HEK293 (cell line): ENCODE measurements at regions not wholly inside any gene's neighbourhood (a gene's known extent, or its start where the extent isn't known, plus 50 kb on each side); places are given as distances from the start of the nearest gene placed in this dataset.

ENCODE experiments used
- CTCF ChIA-PET: fragments of 350-600 bp; formaldehyde crosslinking; extraction: SDS; loops from one replicate; lab custom pipeline; 2021; ENCODE audit warnings: antibody characterized with exemption; lab: Yijun Ruan, JAX
- POLR2A ChIA-PET: fragments of 300-600 bp; formaldehyde crosslinking; extraction: SDS; loops from one replicate; lab custom pipeline; 2020; ENCODE audit warnings: antibody characterized with exemption, inconsistent platforms; lab: Yijun Ruan, JAX
- H3K27ac ChIP-seq: fragments of 200-500 bp; sonication (Bioruptor generic); 2 replicates; pipeline ENCODE4 v1.5.1; 2014; ENCODE audit warnings: low read depth, low read length, control low read depth, inconsistent platforms; ENCODE audit errors: extremely low read depth
- H3K36me3 ChIP-seq, 2 experiments: fragments of 200-500 bp in 1 of 2; sonication (Bioruptor generic) in 1 of 2; 1 replicate in 1 of 2; 2 replicates in 1 of 2; pipeline ENCODE4 v1.5.1; 2014 to 2017; ENCODE audit warnings: inconsistent platforms in 2 of 2, low read length in 2 of 2; ENCODE audit not compliant: control insufficient read depth in 2 of 2, insufficient read depth in 1 of 2
- H3K4me1 ChIP-seq: fragments of 200-500 bp; sonication (Bioruptor generic); 2 replicates; pipeline ENCODE4 v1.5.1; 2014; ENCODE audit warnings: mild to moderate bottlenecking, low read length, inconsistent platforms; ENCODE audit not compliant: control insufficient read depth, insufficient read depth
- H3K4me3 ChIP-seq: 2 replicates; pipeline ENCODE4 v1.5.1; 2011; ENCODE audit warnings: low read depth, mild to moderate bottlenecking, control low read depth, low read length, moderate library complexity
- H3K9me3 ChIP-seq: fragments of 200-500 bp; sonication (Bioruptor generic); 2 replicates; pipeline ENCODE4 v1.5.1; 2014; ENCODE audit warnings: low read depth, low read length, inconsistent platforms; ENCODE audit not compliant: control insufficient read depth, insufficient read depth
- CTCF ChIP-seq: fragments of 450-650 bp; formaldehyde crosslinking; IDR thresholded peaks from 2 replicates; pipeline ENCODE4 v1.5.1; 2016; ENCODE audit warnings: missing biosample characterization, missing genetic modification characterization
- FEZF1 ChIP-seq: fragments of 450-650 bp; formaldehyde crosslinking; IDR thresholded peaks from 2 replicates; pipeline ENCODE4 v1.5.1; 2016; ENCODE audit warnings: missing biosample characterization, missing genetic modification characterization
- GLIS1 ChIP-seq: fragments of 450-650 bp; formaldehyde crosslinking; IDR thresholded peaks from 2 replicates; pipeline ENCODE4 v1.5.1; 2016; ENCODE audit warnings: missing biosample characterization, missing genetic modification characterization
- HOXA7 ChIP-seq: sonication (generic); formaldehyde crosslinking; IDR thresholded peaks from 2 replicates; pipeline ENCODE4 v1.8.1; 2022; ENCODE audit warnings: missing genetic modification reagents, borderline replicate concordance
- SALL2 ChIP-seq: fragments of 450-650 bp; formaldehyde crosslinking; IDR thresholded peaks from 2 replicates; pipeline ENCODE4 v1.5.0; 2017; ENCODE audit warnings: missing biosample characterization, mild to moderate bottlenecking, missing genetic modification characterization, borderline replicate concordance
- ZFP69B ChIP-seq: fragments of 450-650 bp; formaldehyde crosslinking; IDR thresholded peaks from 2 replicates; pipeline ENCODE4 v1.5.1; 2016; ENCODE audit warnings: missing biosample characterization, missing genetic modification characterization
- ZNF133 ChIP-seq: fragments of 450-650 bp; formaldehyde crosslinking; IDR thresholded peaks from 2 replicates; pipeline ENCODE4 v1.5.1; 2016; ENCODE audit warnings: missing biosample characterization, missing genetic modification characterization
- ZNF248 ChIP-seq: fragments of 450-650 bp; formaldehyde crosslinking; IDR thresholded peaks from 2 replicates; pipeline ENCODE4 v1.5.1; 2017; ENCODE audit warnings: missing biosample characterization, missing genetic modification characterization
- ZNF335 ChIP-seq: fragments of 450-650 bp; formaldehyde crosslinking; conservative IDR thresholded peaks from 2 replicates; pipeline ENCODE4 v1.5.1; 2016; ENCODE audit warnings: missing biosample characterization, missing genetic modification characterization
- ZNF423 ChIP-seq: fragments of 450-650 bp; formaldehyde crosslinking; IDR thresholded peaks from 2 replicates; pipeline ENCODE4 v1.5.1; 2016; ENCODE audit warnings: missing biosample characterization, missing genetic modification characterization
- ZNF473 ChIP-seq: fragments of 450-650 bp; formaldehyde crosslinking; IDR thresholded peaks from 2 replicates; pipeline ENCODE4 v1.5.1; 2017; ENCODE audit warnings: missing biosample characterization, missing genetic modification characterization
- ZNF530 ChIP-seq: fragments of 450-650 bp; formaldehyde crosslinking; IDR thresholded peaks from 2 replicates; pipeline ENCODE4 v1.5.1; 2016; ENCODE audit warnings: low read depth, missing biosample characterization, missing genetic modification characterization
- ZNF549 ChIP-seq: fragments of 450-650 bp; IDR thresholded peaks from 2 replicates; pipeline ENCODE4 v1.5.1; 2018; ENCODE audit warnings: missing biosample characterization, missing genetic modification characterization, mild to moderate bottlenecking, inconsistent platforms, moderate library complexity
- ZNF561 ChIP-seq: fragments of 450-650 bp; IDR thresholded peaks from 2 replicates; pipeline ENCODE4 v1.5.1; 2018; ENCODE audit warnings: missing biosample characterization, missing genetic modification characterization, borderline replicate concordance
- ZNF600 ChIP-seq: fragments of 450-650 bp; formaldehyde crosslinking; IDR thresholded peaks from 2 replicates; pipeline ENCODE4 v1.5.1; 2016; ENCODE audit warnings: missing biosample characterization, missing genetic modification characterization
- ZNF658 ChIP-seq: fragments of 450-650 bp; formaldehyde crosslinking; IDR thresholded peaks from 2 replicates; pipeline ENCODE4; 2016; ENCODE audit warnings: missing biosample characterization, missing genetic modification characterization
- ZNF76 ChIP-seq: fragments of 450-650 bp; formaldehyde crosslinking; IDR thresholded peaks from 2 replicates; pipeline ENCODE4; 2016; ENCODE audit warnings: low read depth, missing biosample characterization, missing genetic modification characterization, borderline replicate concordance
- ZNF776 ChIP-seq: fragments of 450-650 bp; formaldehyde crosslinking; IDR thresholded peaks from 2 replicates; pipeline ENCODE4 v1.5.0; 2017; ENCODE audit warnings: missing biosample characterization, missing genetic modification characterization, borderline replicate concordance
- ZNF830 ChIP-seq: fragments of 450-650 bp; IDR thresholded peaks from 2 replicates; pipeline ENCODE4 v1.5.0; 2018; ENCODE audit warnings: missing biosample characterization, missing genetic modification characterization, low read depth, mild to moderate bottlenecking, moderate library complexity
- ZSCAN23 ChIP-seq: fragments of 450-650 bp; formaldehyde crosslinking; IDR thresholded peaks from 2 replicates; pipeline ENCODE4 v1.5.1; 2016; ENCODE audit warnings: missing biosample characterization, missing genetic modification characterization
- TF ChIP-seq, protein P1 (sequence below): fragments of 450-650 bp; formaldehyde crosslinking; IDR thresholded peaks from 2 replicates; pipeline ENCODE4 v1.5.1; 2016; ENCODE audit warnings: missing biosample characterization, missing genetic modification characterization
- TF ChIP-seq, protein P2 (sequence below): fragments of 450-650 bp; IDR thresholded peaks from 2 replicates; pipeline ENCODE4 v1.5.1; 2018; ENCODE audit warnings: missing biosample characterization, missing genetic modification characterization
- TF ChIP-seq, protein P3 (sequence below): fragments of 450-650 bp; formaldehyde crosslinking; IDR thresholded peaks from 2 replicates; pipeline ENCODE4 v1.5.1; 2016; ENCODE audit warnings: missing biosample characterization, missing genetic modification characterization

- no peaks in the 10 kb centered on the region for H3K36me3 ChIP-seq
- ChIA-PET CTCF (interaction anchor here (1.1 kb wide), 1 partner anchor 1460 kb away, joined by 3 read pairs; no protein-coding TSS in a partner anchor), POLR2A (no interaction called here)
- no peak overlapping the region for H3K4me3 ChIP-seq
- no peaks in the 10 kb centered on the region for H3K9me3 ChIP-seq
- no peaks in the 10 kb centered on the region for H3K4me1 ChIP-seq
- H3K27ac ChIP-seq, result no peak overlapping the region
- TF ChIP-seq ZNF658 (tag by site-specific recombination) (no peak), ZNF76 (no peak), FEZF1 (no peak), ZNF473 (tag by site-specific recombination) (no peak)
- TF ChIP-seq, protein P1, sequence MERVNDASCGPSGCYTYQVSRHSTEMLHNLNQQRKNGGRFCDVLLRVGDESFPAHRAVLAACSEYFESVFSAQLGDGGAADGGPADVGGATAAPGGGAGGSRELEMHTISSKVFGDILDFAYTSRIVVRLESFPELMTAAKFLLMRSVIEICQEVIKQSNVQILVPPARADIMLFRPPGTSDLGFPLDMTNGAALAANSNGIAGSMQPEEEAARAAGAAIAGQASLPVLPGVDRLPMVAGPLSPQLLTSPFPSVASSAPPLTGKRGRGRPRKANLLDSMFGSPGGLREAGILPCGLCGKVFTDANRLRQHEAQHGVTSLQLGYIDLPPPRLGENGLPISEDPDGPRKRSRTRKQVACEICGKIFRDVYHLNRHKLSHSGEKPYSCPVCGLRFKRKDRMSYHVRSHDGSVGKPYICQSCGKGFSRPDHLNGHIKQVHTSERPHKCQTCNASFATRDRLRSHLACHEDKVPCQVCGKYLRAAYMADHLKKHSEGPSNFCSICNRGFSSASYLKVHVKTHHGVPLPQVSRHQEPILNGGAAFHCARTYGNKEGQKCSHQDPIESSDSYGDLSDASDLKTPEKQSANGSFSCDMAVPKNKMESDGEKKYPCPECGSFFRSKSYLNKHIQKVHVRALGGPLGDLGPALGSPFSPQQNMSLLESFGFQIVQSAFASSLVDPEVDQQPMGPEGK (tag by site-specific recombination), result no peak
- TF ChIP-seq, protein P2, sequence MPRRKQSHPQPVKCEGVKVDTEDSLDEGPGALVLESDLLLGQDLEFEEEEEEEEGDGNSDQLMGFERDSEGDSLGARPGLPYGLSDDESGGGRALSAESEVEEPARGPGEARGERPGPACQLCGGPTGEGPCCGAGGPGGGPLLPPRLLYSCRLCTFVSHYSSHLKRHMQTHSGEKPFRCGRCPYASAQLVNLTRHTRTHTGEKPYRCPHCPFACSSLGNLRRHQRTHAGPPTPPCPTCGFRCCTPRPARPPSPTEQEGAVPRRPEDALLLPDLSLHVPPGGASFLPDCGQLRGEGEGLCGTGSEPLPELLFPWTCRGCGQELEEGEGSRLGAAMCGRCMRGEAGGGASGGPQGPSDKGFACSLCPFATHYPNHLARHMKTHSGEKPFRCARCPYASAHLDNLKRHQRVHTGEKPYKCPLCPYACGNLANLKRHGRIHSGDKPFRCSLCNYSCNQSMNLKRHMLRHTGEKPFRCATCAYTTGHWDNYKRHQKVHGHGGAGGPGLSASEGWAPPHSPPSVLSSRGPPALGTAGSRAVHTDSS, result no peak
Observed at GRCh38 chr5:115072266-115073064, 97.2 kb downstream of the TRIM36 start.

- no peak overlapping the region for H3K27ac ChIP-seq
- no peak overlapping the region for H3K4me3 ChIP-seq
- ChIA-PET CTCF (interaction anchor here (0.8 to 1.3 kb wide), 4 partner anchors 11 to 1391 kb away, joined by 3 to 10 read pairs (median 3); no protein-coding TSS in a partner anchor), POLR2A (no interaction called here)
- H3K4me1 ChIP-seq, result no peaks in the 10 kb centered on the region
- no peaks in the 10 kb centered on the region for H3K9me3 ChIP-seq
- no peaks in the 10 kb centered on the region for H3K36me3 ChIP-seq
- no peak for TF ChIP-seq ZNF530
- no peak for TF ChIP-seq CTCF (tag by site-specific recombination)
- no peak for TF ChIP-seq ZNF600 (tag by site-specific recombination)
- no peak for TF ChIP-seq GLIS1 (tag by site-specific recombination)
- TF ChIP-seq ZNF335 (tag by site-specific recombination), result no peak
- no peak for TF ChIP-seq ZNF423
- no peak for TF ChIP-seq ZSCAN23 (tag by site-specific recombination)
- no peak for TF ChIP-seq ZNF248 (tag by site-specific recombination)
- TF ChIP-seq SALL2 (tag by site-specific recombination), result no peak
- no peak for TF ChIP-seq ZFP69B (tag by site-specific recombination)
- TF ChIP-seq ZNF830 (tag by site-specific recombination), result no peak
- no peak for TF ChIP-seq ZNF549 (tag by site-specific recombination)
- TF ChIP-seq ZNF133 (tag by site-specific recombination), result no peak
- TF ChIP-seq, protein P3, sequence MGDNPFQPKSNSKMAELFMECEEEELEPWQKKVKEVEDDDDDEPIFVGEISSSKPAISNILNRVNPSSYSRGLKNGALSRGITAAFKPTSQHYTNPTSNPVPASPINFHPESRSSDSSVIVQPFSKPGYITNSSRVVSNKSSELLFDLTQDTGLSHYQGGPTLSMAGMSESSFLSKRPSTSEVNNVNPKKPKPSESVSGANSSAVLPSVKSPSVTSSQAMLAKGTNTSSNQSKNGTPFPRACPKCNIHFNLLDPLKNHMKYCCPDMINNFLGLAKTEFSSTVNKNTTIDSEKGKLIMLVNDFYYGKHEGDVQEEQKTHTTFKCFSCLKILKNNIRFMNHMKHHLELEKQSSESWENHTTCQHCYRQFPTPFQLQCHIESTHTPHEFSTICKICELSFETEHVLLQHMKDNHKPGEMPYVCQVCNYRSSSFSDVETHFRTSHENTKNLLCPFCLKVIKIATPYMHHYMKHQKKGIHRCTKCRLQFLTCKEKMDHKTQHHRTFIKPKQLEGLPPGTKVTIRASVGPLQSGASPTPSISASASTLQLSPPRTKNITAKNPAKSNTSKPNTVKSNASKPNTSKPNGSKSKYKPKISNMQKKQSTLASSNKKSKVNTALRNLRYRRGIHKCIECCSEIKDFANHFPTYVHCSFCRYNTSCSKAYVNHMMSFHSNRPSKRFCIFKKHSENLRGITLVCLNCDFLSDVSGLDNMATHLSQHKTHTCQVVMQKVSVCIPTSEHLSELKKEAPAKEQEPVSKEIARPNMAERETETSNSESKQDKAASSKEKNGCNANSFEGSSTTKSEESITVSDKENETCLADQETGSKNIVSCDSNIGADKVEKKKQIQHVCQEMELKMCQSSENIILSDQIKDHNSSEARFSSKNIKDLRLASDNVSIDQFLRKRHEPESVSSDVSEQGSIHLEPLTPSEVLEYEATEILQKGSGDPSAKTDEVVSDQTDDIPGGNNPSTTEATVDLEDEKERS (tag by site-specific recombination), result no peak
- TF ChIP-seq HOXA7 (CRISPR knock-in tag), result no peak
- TF ChIP-seq ZNF561, result no peak
- no peak for TF ChIP-seq ZNF776 (tag by site-specific recombination)
Observed at GRCh38 chr5:115070737-115071136, 99.0 kb downstream of the TRIM36 start.
